ENCODE measurements at regions not wholly inside any gene's neighbourhood (a gene's known extent, or its start where the extent isn't known, plus 50 kb on each side); places are given as distances from the start of the nearest gene placed in this dataset.

- TF ChIP-seq POLR2AphosphoS5 (IDR thresholded peaks at IDR 0.05; ENCODE audit: borderline replicate concordance, low read depth, low read length) (no peak), EZH2 (IDR thresholded peaks at IDR 0.05) (no peak)
Observed at GRCh38 chr12:97760601-97761000, 298.0 kb downstream of the RMST start.

Measured in SK-N-MC (cell line).